Sigmoid colon (tissue), 6 donors: ENCODE measurements at regions not wholly inside any gene's neighbourhood (a gene's known extent, or its start where the extent isn't known, plus 50 kb on each side); places are given as distances from the start of the nearest gene placed in this dataset.
A peak's percentile ranks its signal among the peaks of the same experiment; 100 is the strongest.

Experiments used
- DNase-seq: peaks from one replicate; pipeline ENCODE4 v3.0.0-alpha.2; 2019
- H3K27ac ChIP-seq, 4 donors: fragments of 200-600 bp; sonication (generic); one replicate each; pipeline ENCODE4 v1.5.1; 2016 to 2019; ENCODE audit warnings: mild to moderate bottlenecking in 1 of 4
- H3K27me3 ChIP-seq, 3 donors: fragments of 200-600 bp; sonication (generic); one replicate each; pipeline ENCODE4 v1.5.1; 2019; ENCODE audit warnings: mild to moderate bottlenecking in 1 of 3
- H3K36me3 ChIP-seq, 4 donors: fragments of 200-600 bp; sonication (generic); one replicate each; pipeline ENCODE4 v1.5.1; 2016 to 2019
- H3K4me1 ChIP-seq, 4 donors: fragments of 200-600 bp; sonication (generic); one replicate each; pipeline ENCODE4 v1.5.1; 2017 to 2019
- H3K4me3 ChIP-seq, 4 donors: fragments of 200-600 bp; sonication (generic); one replicate each; pipeline ENCODE4 v1.5.1; 2017 to 2019; ENCODE audit warnings: mild to moderate bottlenecking in 2 of 4, moderate library complexity in 1 of 4
- H3K9me3 ChIP-seq, 4 donors: fragments of 200-600 bp in 3 of 4; sonication (generic) in 3 of 4; one replicate each; pipeline versions ENCODE4 v1.5.1 to v1.6.1; 2013 to 2019
- CTCF ChIP-seq, 4 experiments: fragments of 450-650 bp in 3 of 4; fragments of 200-600 bp in 1 of 4; IDR thresholded peaks; one replicate each; pipeline ENCODE4 v1.5.1; 2016 to 2019; ENCODE audit warnings: antibody characterized with exemption in 4 of 4, mild to moderate bottlenecking in 3 of 4, moderate library complexity in 2 of 4
- EP300 ChIP-seq, 4 donors: sonication (generic); formaldehyde crosslinking; IDR thresholded peaks; one replicate each; pipeline ENCODE4 v1.6.1; 2017; ENCODE audit warnings: antibody characterized with exemption in 4 of 4
- POLR2A ChIP-seq, 2 donors: fragments of 450-650 bp; IDR thresholded peaks; one replicate each; pipeline ENCODE4 v1.6.1; 2016; ENCODE audit warnings: antibody characterized with exemption in 2 of 2, mild to moderate bottlenecking in 2 of 2, moderate library complexity in 2 of 2
- POLR2AphosphoS5 ChIP-seq, 4 donors: sonication (generic); formaldehyde crosslinking; IDR thresholded peaks; one replicate each; pipeline ENCODE4 v1.6.1; 2017; ENCODE audit warnings: antibody characterized with exemption in 4 of 4
- WGBS, 2 donors: extraction: QIAGEN DNeasy Blood & Tissue Kit; methylation state at CpG; one replicate each; pipeline ENCODE4 v1.1.7; 2013; 5-methylcytosine and 5-hydroxymethylcytosine counted together
- intact Hi-C: fragments of 100-400 bp; cut with DNase I; formaldehyde crosslinking; loops from one replicate; pipeline ENCODE4 v1.15.1; 2023
- donor health status: healthy with polysubstance abuse.
- donor health status: healthy.

DNA sequence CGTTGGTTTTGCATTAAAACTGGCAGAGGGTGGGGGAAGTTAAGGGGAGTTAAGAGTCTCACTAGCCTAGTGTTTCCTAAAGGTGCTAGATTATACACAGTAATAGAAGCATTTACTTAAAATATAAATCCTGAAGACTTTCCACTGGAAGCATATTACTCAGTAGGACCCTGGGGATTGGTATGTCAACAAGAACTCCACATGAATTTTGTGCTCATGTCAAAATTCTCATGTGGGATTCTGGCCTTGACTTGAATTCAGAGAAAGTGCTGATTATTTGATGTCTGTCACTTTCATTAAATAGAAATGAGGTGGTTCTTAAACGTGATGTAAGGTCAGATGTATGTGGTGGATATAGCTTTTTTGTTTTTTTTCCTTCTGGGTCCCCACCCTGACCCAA is 997.2 kb downstream of the TUSC7 start:
- no peak overlapping the region for H3K4me3 ChIP-seq
- WGBS, 2 donors, result 55 to 61% methylated on average over 2 of the region's 2 CpGs
- H3K36me3 ChIP-seq, result no peaks in the 10 kb centered on the region
- no peaks in the 10 kb centered on the region for H3K27me3 ChIP-seq
- no peak overlapping the region for H3K27ac ChIP-seq
- intact Hi-C loops, result no loop called here
- no peaks in the 10 kb centered on the region for H3K9me3 ChIP-seq
- no peak for TF ChIP-seq EP300 (IDR thresholded peaks at IDR 0.05)
- TF ChIP-seq POLR2AphosphoS5 (IDR thresholded peaks at IDR 0.05), result no peak
- no peak for TF ChIP-seq POLR2A (IDR thresholded peaks at IDR 0.05)
- TF ChIP-seq CTCF (IDR thresholded peaks at IDR 0.05), result no peak
- H3K4me1 ChIP-seq, result peaks cover 0 to 8% (median 8%) of the 10 kb centered on the region in 4 donors
- DNase-seq, result no peak

- intact Hi-C loops, result no loop called here
- no peak overlapping the region for H3K4me3 ChIP-seq
- H3K36me3 ChIP-seq, result no peaks in the 10 kb centered on the region
- no peaks in the 10 kb centered on the region for H3K27me3 ChIP-seq
- H3K9me3 ChIP-seq, result no peaks in the 10 kb centered on the region
- H3K27ac ChIP-seq, result no peak overlapping the region
- TF ChIP-seq EP300 (IDR thresholded peaks at IDR 0.05), result no peak
- no peak for TF ChIP-seq POLR2A (IDR thresholded peaks at IDR 0.05)
- TF ChIP-seq POLR2AphosphoS5 (IDR thresholded peaks at IDR 0.05), result no peak
- TF ChIP-seq CTCF (IDR thresholded peaks at IDR 0.05), result no peak
- 92 to 93% methylated on average over 3 of the region's 3 CpGs for WGBS, 2 donors
- H3K4me1 ChIP-seq, result peaks cover 0 to 8% (median 8%) of the 10 kb centered on the region in 4 donors
- no peak for DNase-seq
These were observed 999.0 kb downstream of the TUSC7 start for GRCh38 chr3:117708601-117709000.

DNA sequence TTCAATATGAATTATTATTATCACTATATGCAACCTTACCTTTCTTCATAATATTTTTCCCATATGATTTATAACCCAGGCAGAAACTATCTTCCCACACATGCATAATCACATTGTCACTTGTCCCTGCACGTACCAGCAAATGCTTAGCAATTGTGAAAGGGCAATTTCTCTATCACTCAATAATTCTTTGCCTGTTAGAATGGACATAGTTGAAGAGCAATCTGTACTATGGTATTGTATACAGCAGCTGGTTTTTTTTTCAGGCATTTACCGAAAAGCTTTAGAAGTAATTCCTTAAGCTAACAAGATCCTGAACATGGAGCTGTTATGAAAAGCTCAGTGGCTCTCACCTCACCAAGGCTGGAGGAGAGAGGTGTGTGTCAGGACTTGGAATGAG is 999.5 kb downstream of the TUSC7 start:
- H3K36me3 ChIP-seq, result no peaks in the 10 kb centered on the region
- peaks cover 0 to 8% (median 8%) of the 10 kb centered on the region in 4 donors for H3K4me1 ChIP-seq
- DNase-seq, result no peak
- no peak overlapping the region for H3K27ac ChIP-seq
- no peak overlapping the region for H3K4me3 ChIP-seq
- TF ChIP-seq POLR2A (IDR thresholded peaks at IDR 0.05) (no peak), CTCF (IDR thresholded peaks at IDR 0.05) (no peak), POLR2AphosphoS5 (IDR thresholded peaks at IDR 0.05) (no peak), EP300 (IDR thresholded peaks at IDR 0.05) (no peak)
- H3K27me3 ChIP-seq, result no peaks in the 10 kb centered on the region
- WGBS, 2 donors, result 83 to 84% methylated on average over 2 of the region's 2 CpGs
- intact Hi-C loops, result no loop called here
- no peaks in the 10 kb centered on the region for H3K9me3 ChIP-seq

DNA sequence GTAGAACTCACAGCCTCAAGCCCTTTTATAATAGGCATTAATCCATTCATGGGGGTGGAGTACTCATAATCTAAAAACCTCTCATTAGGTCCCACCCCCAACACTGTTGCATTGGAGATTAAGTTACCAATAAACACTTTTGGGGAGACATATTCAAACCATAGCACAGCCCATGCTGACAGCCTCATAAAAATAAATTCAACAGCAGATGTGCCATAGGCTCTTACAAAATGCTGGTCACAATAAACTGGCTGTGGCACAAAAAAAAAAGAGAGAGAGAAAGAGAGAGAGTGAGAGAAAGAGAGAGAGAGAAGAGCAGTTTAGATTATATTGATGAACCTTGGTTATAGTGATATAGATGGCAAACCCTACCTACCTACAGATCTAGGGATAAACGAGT is 1000.9 kb downstream of the TUSC7 start:
- H3K9me3 ChIP-seq, result no peaks in the 10 kb centered on the region
- no peaks in the 10 kb centered on the region for H3K36me3 ChIP-seq
- no peak for TF ChIP-seq EP300 (IDR thresholded peaks at IDR 0.05)
- no peak for TF ChIP-seq CTCF (IDR thresholded peaks at IDR 0.05)
- TF ChIP-seq POLR2AphosphoS5 (IDR thresholded peaks at IDR 0.05), result no peak
- no peak overlapping the region for H3K4me3 ChIP-seq
- 52 to 66% methylated on average over 1 of the region's 1 CpG for WGBS, 2 donors
- H3K27ac ChIP-seq, result no peak overlapping the region
- intact Hi-C loops, result no loop called here
- H3K27me3 ChIP-seq, result no peaks in the 10 kb centered on the region
- H3K4me1 ChIP-seq, result peaks cover 0 to 8% (median 8%) of the 10 kb centered on the region in 4 donors
- DNase-seq, result no peak

DNA sequence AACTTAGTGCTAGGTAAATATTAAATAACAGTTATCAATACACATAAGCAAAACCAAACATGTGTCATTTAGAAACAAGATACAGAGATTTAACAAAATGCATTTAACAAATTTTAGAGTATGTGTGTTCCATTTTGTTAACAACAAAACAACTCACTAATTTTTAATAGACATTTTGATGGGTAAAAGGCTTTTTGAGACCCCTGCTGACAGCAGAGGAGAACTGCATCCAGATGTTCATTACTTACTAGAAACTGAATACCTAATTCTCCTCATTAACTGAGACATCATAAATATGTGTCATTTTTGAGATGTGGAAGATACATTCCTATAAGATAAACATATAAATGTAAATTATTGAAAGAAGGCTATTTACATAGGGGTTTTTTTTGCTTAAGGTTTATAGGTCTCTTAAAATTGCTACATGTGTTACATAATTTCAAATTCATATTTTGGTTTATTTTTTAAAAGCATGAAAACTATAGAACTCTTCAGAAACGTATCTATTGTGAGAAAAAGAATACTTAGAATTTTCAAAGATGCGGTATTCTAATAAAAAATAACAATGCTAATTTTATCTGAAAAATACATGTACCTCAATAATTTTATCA is 1009.8 kb downstream of the TUSC7 start:
- WGBS, 2 donors, result 44 to 56% methylated on average over 2 of the region's 2 CpGs
- no peaks in the 10 kb centered on the region for H3K4me1 ChIP-seq
- intact Hi-C loops, result loop anchor here (1.0 to 5.0 kb wide), 2 partner anchors 700 to 857 kb away; no protein-coding TSS in a partner anchor
- TF ChIP-seq CTCF (IDR thresholded peaks at IDR 0.05) (peak; percentile 28 to 78 (median 60)), EP300 (IDR thresholded peaks at IDR 0.05) (no peak)
- no peaks in the 10 kb centered on the region for H3K9me3 ChIP-seq
- H3K4me3 ChIP-seq, result no peak overlapping the region
- H3K36me3 ChIP-seq, result no peaks in the 10 kb centered on the region
- no peaks in the 10 kb centered on the region for H3K27me3 ChIP-seq
- DNase-seq, result no peak
- no peak overlapping the region for H3K27ac ChIP-seq
